HG03139 (cell line): ENCODE measurements at regions not wholly inside any gene's neighbourhood (a gene's known extent, or its start where the extent isn't known, plus 50 kb on each side); places are given as distances from the start of the nearest gene placed in this dataset.
"Not testable (repeated sequence)": the region's sequence is repeated elsewhere in the genome, so short reads cannot be mapped to it uniquely, and the experiment has no call there.

Experiments
- ATAC-seq: cut with Tn5 transposase; IDR thresholded peaks from one replicate; pipeline ENCODE4 v1.9.1; 2021; ENCODE audit not compliant: unreplicated experiment

GRCh38 chr1:232180779-232181136 is 449.2 kb downstream of the SIPA1L2 start:
- ATAC-seq: no peak

DNA sequence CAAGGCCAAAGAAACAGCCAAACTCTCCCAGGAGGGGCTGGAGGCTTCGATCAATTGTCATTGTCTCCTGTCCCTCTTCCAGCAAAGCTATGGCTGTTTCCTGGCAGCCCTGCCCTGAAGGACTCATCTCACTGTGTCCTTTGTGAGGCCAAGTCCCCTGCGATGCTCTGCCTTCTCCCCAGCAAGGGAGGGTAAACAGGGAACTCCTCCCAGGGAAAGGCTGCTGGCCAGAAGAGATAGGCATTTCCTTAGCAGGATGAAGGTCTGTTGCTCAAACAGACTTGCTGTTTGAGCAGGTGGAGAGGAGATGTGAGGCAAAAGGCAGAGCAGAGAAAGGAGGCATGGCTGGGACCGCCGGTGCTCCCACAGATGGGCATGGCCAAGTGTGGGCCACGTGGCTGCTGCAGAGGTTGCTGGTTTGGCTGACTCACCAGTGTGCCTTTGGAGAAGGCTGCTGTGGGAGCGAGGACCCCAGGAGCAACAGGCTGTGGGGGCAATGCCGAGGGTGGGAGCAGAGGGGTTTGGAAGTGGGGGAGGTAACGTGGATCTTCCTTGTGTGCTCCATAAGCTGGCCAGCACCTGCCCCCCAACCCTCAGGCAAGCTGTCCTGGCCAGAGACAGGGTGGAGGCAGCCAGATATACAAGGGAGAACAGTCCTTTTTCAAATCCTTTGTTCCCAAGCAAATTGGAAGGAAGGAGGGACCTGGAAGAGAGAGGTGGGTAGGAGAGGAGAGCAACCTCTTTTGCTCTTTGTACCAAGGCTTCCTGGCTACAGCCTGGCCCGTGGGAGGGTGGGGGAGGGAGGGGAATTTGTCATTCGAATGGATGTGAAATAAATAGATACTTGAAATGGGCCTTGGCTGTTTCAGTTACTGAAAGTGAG is 449.8 kb downstream of the SIPA1L2 start:
- no peak for ATAC-seq

GRCh38 chr1:232178191-232178590 is 451.7 kb downstream of the SIPA1L2 start:
- ATAC-seq: no peak

GRCh38 chr1:232177438-232177837 is 452.5 kb downstream of the SIPA1L2 start:
- ATAC-seq: no peak

DNA sequence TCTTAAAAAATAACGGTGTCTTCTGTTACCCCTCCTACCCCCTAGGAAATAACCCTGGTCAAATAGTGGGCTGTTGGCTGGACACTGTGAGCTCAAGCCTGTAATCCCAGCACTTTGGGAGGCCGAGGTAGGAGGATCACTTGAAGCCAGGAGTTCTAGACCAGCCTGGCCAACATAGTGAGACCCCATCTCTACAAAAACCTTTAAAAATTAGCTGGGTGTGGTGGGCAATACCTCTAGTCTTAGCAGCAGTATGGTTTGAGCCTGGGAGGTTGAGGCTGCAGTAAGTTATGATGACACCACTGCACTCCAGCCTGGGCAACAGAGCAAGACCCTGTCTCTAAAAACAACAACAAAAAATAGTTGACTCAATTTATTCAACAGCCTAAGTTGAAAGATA is 453.7 kb downstream of the SIPA1L2 start:
- ATAC-seq: no peak

DNA sequence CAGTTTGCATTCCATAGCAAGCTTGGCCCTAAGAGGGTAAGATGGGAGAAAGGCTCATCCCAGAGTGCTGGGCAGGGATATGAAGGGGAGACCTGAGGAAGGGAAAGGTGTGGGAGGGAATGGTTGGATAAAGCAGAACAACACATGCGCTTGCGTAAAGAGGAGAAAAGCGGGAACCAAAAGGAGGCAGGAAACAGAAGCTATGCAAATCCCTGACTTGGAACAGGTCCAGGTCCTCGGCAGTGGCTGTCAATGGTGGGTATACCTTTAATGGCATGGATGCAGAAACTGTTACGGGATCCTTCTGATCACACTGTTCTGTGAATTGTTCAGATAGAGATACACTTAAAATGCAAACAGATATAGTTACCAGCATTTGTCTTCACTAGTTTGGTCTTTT is 455.6 kb downstream of the SIPA1L2 start:
- ATAC-seq: no peak

- no peak for ATAC-seq
Observed at GRCh38 chr1:232172563-232172962, 457.4 kb downstream of the SIPA1L2 start.

DNA sequence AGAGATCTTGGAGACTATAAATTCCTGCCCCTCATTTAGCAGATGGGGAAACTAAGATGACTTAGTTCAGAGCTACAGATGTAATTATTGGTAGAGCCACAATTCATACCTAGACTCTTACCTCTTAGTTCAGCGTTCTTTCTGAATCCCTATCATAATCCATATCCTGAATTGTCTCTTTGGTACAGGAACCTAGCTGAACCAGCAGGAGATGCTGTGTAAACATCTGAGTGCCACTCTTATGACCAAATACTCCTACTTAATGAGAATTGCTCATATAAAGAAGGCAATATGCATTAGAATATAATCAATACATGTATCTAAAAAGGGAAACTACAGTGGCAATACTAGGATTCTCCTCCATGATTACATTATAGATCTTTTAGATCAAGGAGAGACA is 459.0 kb downstream of the SIPA1L2 start:
- ATAC-seq: no peak

GRCh38 chr1:232169436-232169835 is 460.5 kb downstream of the SIPA1L2 start:
- ATAC-seq: no peak

- no peak for ATAC-seq
Observed at GRCh38 chr1:232168508-232168907, 461.4 kb downstream of the SIPA1L2 start.

DNA sequence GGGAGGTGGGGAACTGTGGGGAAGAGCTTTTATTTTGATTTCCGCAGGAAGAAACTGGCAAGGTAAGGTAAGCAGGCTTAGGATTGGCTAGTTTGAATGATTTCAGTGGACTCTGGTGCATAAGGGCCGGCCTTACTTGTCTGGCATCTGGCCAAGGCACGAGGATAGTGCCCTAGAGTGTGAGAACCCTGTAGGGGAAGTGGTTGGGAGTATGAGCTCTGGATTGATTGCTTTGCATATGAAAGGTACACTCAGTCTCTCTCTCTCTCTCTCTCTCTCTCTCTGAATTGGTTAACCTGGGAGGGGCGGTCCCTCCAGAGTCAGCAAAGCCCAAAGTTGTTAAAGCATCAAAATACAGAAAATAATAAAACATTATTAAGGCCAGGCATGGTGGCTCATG is 463.0 kb downstream of the SIPA1L2 start:
- no peak for ATAC-seq

DNA sequence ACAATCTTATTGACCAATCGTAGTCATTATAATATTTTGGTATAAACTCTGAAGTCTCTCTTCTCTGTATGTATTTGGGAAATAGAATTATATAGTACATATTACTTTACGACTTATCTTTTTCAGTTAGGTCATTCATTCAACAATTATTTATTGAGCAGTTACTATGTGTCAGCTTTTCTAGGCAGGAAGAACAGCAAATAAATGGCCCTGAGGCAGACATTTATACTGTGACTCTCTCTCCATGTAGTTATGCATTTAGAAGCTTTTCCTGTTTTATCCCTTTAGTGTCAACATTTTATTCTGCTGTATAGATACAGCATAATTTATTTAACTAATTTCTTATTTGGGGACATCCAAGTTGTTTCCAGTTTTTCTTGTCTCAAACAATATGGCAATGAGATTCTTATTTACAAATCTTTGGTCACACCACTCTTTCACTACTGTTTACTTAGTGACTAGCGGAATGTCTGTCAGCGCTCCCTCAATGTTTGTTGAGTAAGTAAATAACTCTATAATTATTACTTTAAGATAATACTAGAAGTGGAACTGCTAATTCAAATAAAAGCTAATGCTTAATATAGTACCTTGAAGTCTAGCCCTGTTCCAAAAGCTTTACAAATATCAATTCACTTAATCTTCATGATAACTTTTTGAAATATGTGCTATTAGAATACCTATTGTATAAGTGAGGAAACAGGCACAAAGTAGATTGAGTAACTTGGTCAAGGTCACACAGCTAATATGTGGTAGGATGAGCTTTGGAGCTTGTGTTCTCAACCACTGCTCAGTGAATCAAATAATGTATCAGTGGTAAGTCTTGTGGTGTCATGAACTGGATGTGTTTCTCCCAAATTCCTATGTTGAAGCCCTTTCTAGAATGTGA is 465.6 kb downstream of the SIPA1L2 start:
- no peak for ATAC-seq

DNA sequence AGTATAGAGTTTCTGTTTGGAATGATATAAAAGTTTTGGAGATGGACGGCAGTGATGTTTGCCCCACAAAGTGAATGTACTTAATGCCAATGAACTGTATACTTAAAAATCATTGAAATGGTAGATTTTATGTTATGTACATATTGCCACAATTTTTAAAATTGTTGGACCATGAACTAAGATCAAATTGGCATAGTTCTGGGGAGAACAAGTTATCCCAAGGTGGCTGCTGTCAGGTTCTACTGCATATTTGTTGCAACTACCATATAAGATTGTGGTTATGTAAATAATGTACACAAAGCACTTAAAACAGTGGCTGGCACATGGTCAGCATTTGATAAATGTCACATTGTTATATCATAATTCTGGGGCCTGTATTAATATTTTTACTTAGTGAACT is 466.4 kb downstream of the SIPA1L2 start:
- no peak for ATAC-seq

DNA sequence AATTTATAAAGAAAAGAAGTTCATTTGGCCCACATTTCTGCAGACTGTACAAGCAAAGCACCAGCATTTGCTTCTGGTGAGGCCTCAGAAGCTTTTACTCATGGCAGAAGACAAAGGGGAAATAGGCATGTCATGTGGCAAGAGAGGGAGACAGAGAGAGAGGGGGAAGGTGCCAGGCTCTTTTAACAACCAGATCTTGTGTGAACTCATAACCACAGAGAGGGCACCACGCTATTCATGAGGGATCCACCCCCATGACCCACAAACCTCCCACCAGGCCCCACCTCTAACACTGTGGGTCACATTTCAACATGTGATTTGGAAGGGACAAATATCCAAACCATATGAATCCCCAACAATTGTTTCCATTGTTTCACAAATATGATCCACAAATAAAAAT is 467.9 kb downstream of the SIPA1L2 start:
- no peak for ATAC-seq

GRCh38 chr1:232158558-232158957 is 471.4 kb downstream of the SIPA1L2 start:
- not testable (repeated sequence) for ATAC-seq

GRCh38 chr1:232156070-232156469 is 473.9 kb downstream of the SIPA1L2 start:
- ATAC-seq: not testable (repeated sequence)

GRCh38 chr1:232153652-232154051 is 476.3 kb downstream of the SIPA1L2 start:
- no peak for ATAC-seq

- ATAC-seq: no peak
Observed at GRCh38 chr1:232150770-232151548, 479.0 kb downstream of the SIPA1L2 start.

DNA sequence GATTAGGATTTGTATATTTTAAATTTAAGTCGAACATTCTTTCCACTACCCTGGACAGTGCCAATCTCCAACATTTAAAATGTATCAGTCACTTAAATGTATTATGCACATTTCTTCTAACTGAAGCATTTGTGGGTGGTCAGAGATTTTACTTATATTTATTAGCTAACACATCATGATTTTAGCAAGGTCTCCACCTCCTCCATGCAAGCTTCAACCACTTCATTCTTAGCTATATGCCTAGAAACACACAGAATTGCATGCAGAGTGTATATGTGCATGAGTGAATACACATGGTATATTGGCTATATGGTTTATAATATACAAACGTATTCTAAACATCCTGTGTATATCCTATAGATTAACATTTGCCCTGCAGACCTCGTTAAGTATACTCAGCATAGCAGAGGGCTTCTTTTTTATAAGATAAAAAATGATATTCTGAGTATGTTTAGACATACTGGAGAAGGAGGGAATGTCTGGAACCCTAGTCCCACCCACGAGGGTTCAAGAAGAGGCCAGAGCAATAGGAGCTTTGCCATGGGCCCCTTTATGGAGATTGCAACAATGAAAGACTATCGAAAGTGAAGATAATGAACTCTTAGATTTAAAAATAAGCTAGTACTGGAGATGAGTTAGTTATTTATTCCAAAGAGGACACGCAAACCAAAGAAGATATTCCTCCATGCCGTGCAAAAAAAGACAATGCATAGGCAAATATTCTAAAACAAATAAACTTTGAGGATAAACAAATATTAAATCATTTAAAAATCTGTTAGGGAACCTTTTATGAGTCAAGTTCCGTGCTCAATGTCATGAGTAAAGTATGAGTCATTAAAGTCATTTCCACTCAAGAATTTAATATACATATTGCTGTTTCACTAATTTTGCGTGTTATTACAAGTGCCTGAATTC is 480.4 kb downstream of the SIPA1L2 start:
- ATAC-seq: no peak

- ATAC-seq: no peak
Observed at GRCh38 chr1:232147215-232147614, 482.7 kb downstream of the SIPA1L2 start.
